Body of pancreas (tissue), 4 donors: ENCODE measurements at regions not wholly inside any gene's neighbourhood (a gene's known extent, or its start where the extent isn't known, plus 50 kb on each side); places are given as distances from the start of the nearest gene placed in this dataset.

Source experiments
- CTCF ChIP-seq, 7 experiments: fragments of 450-650 bp in 4 of 7; fragments of 200-600 bp in 3 of 7; sonication (generic) in 3 of 7; IDR thresholded peaks; one replicate each; pipeline ENCODE4 v1.5.1; 2016 to 2019; ENCODE audit warnings: antibody characterized with exemption in 7 of 7
- POLR2A ChIP-seq, 3 donors: fragments of 450-650 bp; IDR thresholded peaks; one replicate each; pipeline ENCODE4 v1.6.1; 2016; ENCODE audit warnings: antibody characterized with exemption in 3 of 3, mild to moderate bottlenecking in 2 of 3

DNA sequence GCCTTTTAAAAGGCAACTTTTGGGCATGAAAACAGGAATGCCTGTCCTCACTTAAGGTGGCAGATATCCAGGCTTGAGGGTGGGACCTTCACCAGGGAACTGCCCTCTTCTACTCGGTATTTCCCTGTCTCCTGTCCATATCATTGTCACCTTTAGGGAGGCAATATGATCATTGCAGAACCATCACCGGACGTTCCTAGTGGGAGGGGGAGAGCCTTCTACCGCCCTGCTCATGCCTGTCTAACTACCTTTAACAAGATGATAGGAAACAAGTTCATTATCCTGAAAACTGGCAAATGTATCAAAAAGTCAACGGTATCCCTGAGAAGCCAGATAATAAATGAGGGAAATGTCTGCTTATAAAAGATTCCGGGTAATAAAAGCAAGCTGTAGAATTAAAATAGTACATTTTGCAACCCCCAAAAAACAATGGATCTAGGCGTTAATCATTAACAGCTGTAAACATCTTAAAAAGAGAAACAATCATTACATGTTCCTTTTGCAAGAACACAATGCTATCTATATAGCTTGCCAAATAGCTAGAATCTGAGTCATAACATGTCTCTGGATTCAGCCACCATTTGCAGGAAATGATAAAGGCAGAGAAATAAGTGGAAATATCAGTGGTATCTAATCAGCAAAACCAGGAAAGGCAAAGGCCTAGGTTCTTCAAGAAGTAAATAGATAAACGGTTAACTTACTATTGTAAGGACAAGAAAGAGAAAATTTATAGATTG is 852.9 kb upstream of the ADGRL4 start:
- TF ChIP-seq POLR2A (IDR thresholded peaks at IDR 0.05) = no peak
- TF ChIP-seq CTCF (IDR thresholded peaks at IDR 0.05) = no peak
